ENCODE measurements at regions not wholly inside any gene's neighbourhood (a gene's known extent, or its start where the extent isn't known, plus 50 kb on each side); places are given as distances from the start of the nearest gene placed in this dataset.

- no peak for DNase-seq (ENCODE audit: low read depth)
- no peak for TF ChIP-seq MAX (IDR thresholded peaks at IDR 0.05; ENCODE audit: low read depth, low read length)
- TF ChIP-seq MYC (IDR thresholded peaks at IDR 0.05; ENCODE audit: low read depth, low read length): no peak
- TF ChIP-seq CTCF (IDR thresholded peaks at IDR 0.05; ENCODE audit: low read depth, low read length): no peak
- TF ChIP-seq POLR2A (IDR thresholded peaks at IDR 0.05; ENCODE audit: extremely low read depth, insufficient read length): no peak
- H3K4me3 ChIP-seq (ENCODE audit: low read depth, low read length): no peak overlapping the region
These were observed 280.0 kb upstream of the GNAI1 start for GRCh38 chr7:79854621-79855020.

GRCh38 chr7:79837915-79838314 lies 296.7 kb upstream of the GNAI1 start:
- H3K4me3 ChIP-seq (ENCODE audit: low read depth, low read length): no peak overlapping the region
- TF ChIP-seq POLR2A (IDR thresholded peaks at IDR 0.05; ENCODE audit: extremely low read depth, insufficient read length) (no peak), MAX (IDR thresholded peaks at IDR 0.05; ENCODE audit: low read depth, low read length) (no peak), MYC (IDR thresholded peaks at IDR 0.05; ENCODE audit: low read depth, low read length) (no peak)
- DNase-seq (ENCODE audit: low read depth): no peak

- H3K4me3 ChIP-seq (ENCODE audit: low read depth, low read length): no peak overlapping the region
- DNase-seq (ENCODE audit: low read depth): no peak
- TF ChIP-seq CTCF (IDR thresholded peaks at IDR 0.05; ENCODE audit: low read depth, low read length) (no peak), POLR2A (IDR thresholded peaks at IDR 0.05; ENCODE audit: extremely low read depth, insufficient read length) (no peak), MYC (IDR thresholded peaks at IDR 0.05; ENCODE audit: low read depth, low read length) (no peak), MAX (IDR thresholded peaks at IDR 0.05; ENCODE audit: low read depth, low read length) (no peak)
These were observed 301.0 kb upstream of the GNAI1 start for GRCh38 chr7:79833616-79834015.

GRCh38 chr7:79828866-79829265 lies 305.8 kb upstream of the GNAI1 start:
- H3K4me3 ChIP-seq (ENCODE audit: low read depth, low read length): no peak overlapping the region
- no peak for DNase-seq (ENCODE audit: low read depth)
- TF ChIP-seq MAX (IDR thresholded peaks at IDR 0.05; ENCODE audit: low read depth, low read length) (no peak), CTCF (IDR thresholded peaks at IDR 0.05; ENCODE audit: low read depth, low read length) (no peak), MYC (IDR thresholded peaks at IDR 0.05; ENCODE audit: low read depth, low read length) (no peak), POLR2A (IDR thresholded peaks at IDR 0.05; ENCODE audit: extremely low read depth, insufficient read length) (no peak)

- TF ChIP-seq MYC (IDR thresholded peaks at IDR 0.05; ENCODE audit: low read depth, low read length): no peak
- no peak for TF ChIP-seq CTCF (IDR thresholded peaks at IDR 0.05; ENCODE audit: low read depth, low read length)
- no peak for TF ChIP-seq POLR2A (IDR thresholded peaks at IDR 0.05; ENCODE audit: extremely low read depth, insufficient read length)
- no peak for TF ChIP-seq MAX (IDR thresholded peaks at IDR 0.05; ENCODE audit: low read depth, low read length)
- DNase-seq (ENCODE audit: low read depth): no peak
- H3K4me3 ChIP-seq (ENCODE audit: low read depth, low read length): no peak overlapping the region
These were observed 311.2 kb upstream of the GNAI1 start for GRCh38 chr7:79823246-79823951.

- H3K4me3 ChIP-seq (ENCODE audit: low read depth, low read length): no peak overlapping the region
- TF ChIP-seq MAX (IDR thresholded peaks at IDR 0.05; ENCODE audit: low read depth, low read length) (no peak), POLR2A (IDR thresholded peaks at IDR 0.05; ENCODE audit: extremely low read depth, insufficient read length) (no peak)
- DNase-seq (ENCODE audit: low read depth): no peak
These were observed 311.9 kb upstream of the GNAI1 start for GRCh38 chr7:79822620-79823240.

Measured in NB4 (cell line).